Cardiac muscle cell (in vitro differentiated cells and primary cell): ENCODE measurements at regions not wholly inside any gene's neighbourhood (a gene's known extent, or its start where the extent isn't known, plus 50 kb on each side); places are given as distances from the start of the nearest gene placed in this dataset.

Experiments used
- DNase-seq, 2 donors: peaks; one replicate each; pipeline versions ENCODE4 v3.0.0 to v3.0.0-alpha.2; 2010 to 2017; ENCODE audit warnings: low read depth in 1 of 2, low spot score in 1 of 2
- H3K27ac ChIP-seq: fragments of 200-600 bp; sonication (generic); 2 replicates; pipeline ENCODE4 v1.5.1; 2016
- H3K27me3 ChIP-seq: fragments of 200-600 bp; sonication (generic); 2 replicates; pipeline ENCODE4 v1.6.0; 2016; ENCODE audit warnings: control low read depth
- H3K36me3 ChIP-seq: fragments of 200-600 bp; sonication (generic); 2 replicates; pipeline ENCODE4 v1.5.1; 2016; ENCODE audit warnings: control low read depth
- H3K4me1 ChIP-seq: fragments of 200-600 bp; sonication (generic); 2 replicates; pipeline ENCODE4 v1.8.1; 2017; ENCODE audit warnings: low read depth, mild to moderate bottlenecking, mixed run types
- H3K4me3 ChIP-seq: fragments of 200-600 bp; sonication (generic); 2 replicates; pipeline ENCODE4 v1.5.1; 2016; ENCODE audit warnings: mild to moderate bottlenecking
- H3K9me3 ChIP-seq: fragments of 200-600 bp; sonication (generic); 2 replicates; pipeline ENCODE4 v1.5.1; 2017; ENCODE audit warnings: low read depth, mild to moderate bottlenecking, control low read depth
- CTCF ChIP-seq: IDR thresholded peaks from 2 replicates; pipeline ENCODE4 v1.5.1; 2012; ENCODE audit warnings: low read depth, mild to moderate bottlenecking, low read length

GRCh38 chr2:181264001-181264400 lies 193.2 kb upstream of the ITGA4 start:
- no peak for TF ChIP-seq CTCF
- no peak for DNase-seq
- H3K36me3 ChIP-seq = no peaks in the 10 kb centered on the region
- H3K27ac ChIP-seq = no peak overlapping the region
- H3K9me3 ChIP-seq = no peaks in the 10 kb centered on the region
- H3K4me1 ChIP-seq = no peaks in the 10 kb centered on the region
- H3K27me3 ChIP-seq = no peaks in the 10 kb centered on the region
- no peak overlapping the region for H3K4me3 ChIP-seq

- TF ChIP-seq CTCF = no peak
- DNase-seq = peak in 1 of 2 donors; percentile 5
- Histone ChIP-seq H3K36me3 (no peaks in the 10 kb centered on the region), H3K27me3 (no peaks in the 10 kb centered on the region), H3K9me3 (no peaks in the 10 kb centered on the region), H3K4me1 (no peaks in the 10 kb centered on the region), H3K27ac (no peak overlapping the region), H3K4me3 (no peak overlapping the region)
Measured at GRCh38 chr2:181264441-181264840, 192.7 kb upstream of the ITGA4 start.

- Histone ChIP-seq H3K4me1 (no peaks in the 10 kb centered on the region), H3K4me3 (no peak overlapping the region), H3K9me3 (no peaks in the 10 kb centered on the region), H3K36me3 (no peaks in the 10 kb centered on the region), H3K27ac (no peak overlapping the region), H3K27me3 (no peaks in the 10 kb centered on the region)
- DNase-seq = no peak
- no peak for TF ChIP-seq CTCF
Measured at GRCh38 chr2:181266614-181267013, 190.6 kb upstream of the ITGA4 start.

GRCh38 chr2:181268174-181268867 lies 188.9 kb upstream of the ITGA4 start:
- no peak for TF ChIP-seq CTCF
- H3K27ac ChIP-seq = no peak overlapping the region
- H3K36me3 ChIP-seq = no peaks in the 10 kb centered on the region
- no peaks in the 10 kb centered on the region for H3K9me3 ChIP-seq
- DNase-seq = no peak
- no peak overlapping the region for H3K4me3 ChIP-seq
- no peaks in the 10 kb centered on the region for H3K4me1 ChIP-seq
- H3K27me3 ChIP-seq = no peaks in the 10 kb centered on the region

GRCh38 chr2:181273986-181274385 lies 183.2 kb upstream of the ITGA4 start:
- Histone ChIP-seq H3K27me3 (no peaks in the 10 kb centered on the region), H3K4me3 (no peak overlapping the region), H3K36me3 (no peaks in the 10 kb centered on the region), H3K9me3 (no peaks in the 10 kb centered on the region), H3K4me1 (no peaks in the 10 kb centered on the region), H3K27ac (no peak overlapping the region)
- no peak for DNase-seq
- no peak for TF ChIP-seq CTCF
